ENCODE measurements at regions not wholly inside any gene's neighbourhood (a gene's known extent, or its start where the extent isn't known, plus 50 kb on each side); places are given as distances from the start of the nearest gene placed in this dataset.

- TF ChIP-seq CTCF (IDR thresholded peaks at IDR 0.05 in 2 of 3, conservative IDR thresholded peaks at IDR 0.05 in 1 of 3; ENCODE audit: insufficient read depth in 2 of 3, low read depth in 1 of 3, low read length in 3 of 3) (no peak), CREB3L1 (IDR thresholded peaks at IDR 0.05; ENCODE audit: borderline replicate concordance, low read depth) (no peak), ZNF318 (IDR thresholded peaks at IDR 0.05; ENCODE audit: borderline replicate concordance in 1 of 2, low read depth in 1 of 2) (no peak), EZH2 (IDR thresholded peaks at IDR 0.05; ENCODE audit: borderline replicate concordance, low read depth, low read length) (no peak), ZBTB1 (CRISPR knock-in tag; IDR thresholded peaks at IDR 0.05; ENCODE audit: borderline replicate concordance, low read depth) (no peak), CGGBP1 (CRISPR knock-in tag; IDR thresholded peaks at IDR 0.05) (no peak), ZNF780A (CRISPR knock-in tag; IDR thresholded peaks at IDR 0.05) (no peak), ASH1L (IDR thresholded peaks at IDR 0.05; ENCODE audit: borderline replicate concordance, low read depth, partially characterized antibody) (no peak)
Observed at GRCh38 chr1:191358724-191359123, 799.5 kb upstream of the RGS18 start.
